Left ventricle myocardium inferior (tissue), 1 donor: ENCODE measurements at regions not wholly inside any gene's neighbourhood (a gene's known extent, or its start where the extent isn't known, plus 50 kb on each side); places are given as distances from the start of the nearest gene placed in this dataset.

Experiments used
- DNase-seq: peaks from one replicate; pipeline ENCODE4 v3.0.0-alpha.2; 2020
- H3K27ac ChIP-seq: fragments of 200-600 bp; replicated peaks from 2 replicates; pipeline ENCODE4 v1.8.0; 2021
- H3K27me3 ChIP-seq: fragments of 200-600 bp; 2 replicates; pipeline ENCODE4 v1.8.0; 2021; ENCODE audit warnings: low read depth
- H3K36me3 ChIP-seq: fragments of 200-600 bp; 2 replicates; pipeline ENCODE4 v1.8.0; 2021
- H3K4me1 ChIP-seq: fragments of 200-600 bp; 2 replicates; pipeline ENCODE4 v1.8.0; 2021
- H3K4me3 ChIP-seq: fragments of 200-600 bp; 2 replicates; pipeline ENCODE4 v1.8.0; 2021; ENCODE audit warnings: mild to moderate bottlenecking, moderate library complexity
- H3K9me3 ChIP-seq: fragments of 200-600 bp; replicated peaks from 2 replicates; pipeline ENCODE4 v1.8.0; 2021
- CTCF ChIP-seq: fragments of 200-600 bp; IDR thresholded peaks from 2 replicates; pipeline ENCODE4 v1.8.0; 2021; ENCODE audit warnings: antibody characterized with exemption, mild to moderate bottlenecking, borderline replicate concordance
- intact Hi-C: fragments of 100-400 bp; cut with micrococcal nuclease; formaldehyde crosslinking; loops from one replicate; pipeline ENCODE4 v1.11.0; 2022
- donor health status: DM: no; HTN: yes; CAD: no; lungs with severe emphysema.

GRCh38 chrX:98646351-98646750 lies 1762.6 kb downstream of the RPA4 start:
- H3K36me3 ChIP-seq: no peaks in the 10 kb centered on the region
- H3K9me3 ChIP-seq: no peaks in the 10 kb centered on the region
- intact Hi-C loops: no loop called here
- no peaks in the 10 kb centered on the region for H3K27me3 ChIP-seq
- no peaks in the 10 kb centered on the region for H3K4me1 ChIP-seq
- H3K4me3 ChIP-seq: no peak overlapping the region
- no peak overlapping the region for H3K27ac ChIP-seq
- DNase-seq: no peak
- TF ChIP-seq CTCF: no peak

- intact Hi-C loops: no loop called here
- TF ChIP-seq CTCF: no peak
- H3K27ac ChIP-seq: no peak overlapping the region
- no peaks in the 10 kb centered on the region for H3K36me3 ChIP-seq
- no peaks in the 10 kb centered on the region for H3K27me3 ChIP-seq
- no peak for DNase-seq
- H3K9me3 ChIP-seq: no peaks in the 10 kb centered on the region
- no peak overlapping the region for H3K4me3 ChIP-seq
- H3K4me1 ChIP-seq: no peaks in the 10 kb centered on the region
These were observed 1755.5 kb downstream of the PCDH19 start for GRCh38 chrX:98654565-98654964.
